HepG2 (cell line): ENCODE measurements at regions not wholly inside any gene's neighbourhood (a gene's known extent, or its start where the extent isn't known, plus 50 kb on each side); places are given as distances from the start of the nearest gene placed in this dataset.

Experiments
- ATAC-seq: fragments of 200-7000 bp; cut with Tn5 transposase; 3 replicates; pipeline ENCODE4 v1.9.1; 2020; ENCODE audit warnings: mild to moderate bottlenecking, moderate library complexity
- BruUV-seq: library from RNA; stranded (reverse); fragments of 400-500 nt; replicated peaks from 2 replicates; lab custom pipeline; 2021; lab: Mats Ljungman, UMichigan
- CTCF ChIA-PET: fragments of 300-600 bp; formaldehyde crosslinking; extraction: SDS; loops from one replicate; lab custom pipeline; 2021; ENCODE audit warnings: low total read pairs, inconsistent platforms, low intra/inter-chr PET ratio; lab: Yijun Ruan, JAX
- POLR2A ChIA-PET: fragments of 350-600 bp; sonication (Branson Sonifier 250); formaldehyde crosslinking; loops from one replicate; lab custom pipeline; 2020; ENCODE audit warnings: antibody characterized with exemption, inconsistent platforms; lab: Yijun Ruan, JAX
- DNase-seq: peaks from one replicate; pipeline ENCODE4 v3.0.0-alpha.2; 2015; ENCODE audit warnings: low spot score
- FAIRE-seq: peaks from 3 replicates; lab custom pipeline; 2011; peaks lifted over from hg19 to GRCh38; lab: Jason Lieb, UNC
- H2AFZ ChIP-seq: one replicate; pipeline ENCODE4 v1.6.1; 2011; ENCODE audit warnings: low read length, inconsistent platforms
- H3K27ac ChIP-seq: fragments of 300-600 bp; 3 replicates; pipeline ENCODE4 v1.8.0; 2011; ENCODE audit warnings: mixed run types, mild to moderate bottlenecking, mixed read lengths, low read length, inconsistent platforms; ENCODE audit not compliant: insufficient read depth; ENCODE audit errors: extremely low read length
- H3K27me3 ChIP-seq, 2 experiments: fragments of 200-600 bp in 1 of 2; 2 replicates in 1 of 2; 3 replicates in 1 of 2; pipeline versions ENCODE4 v1.6.0 to v1.8.0; 2011; ENCODE audit warnings: low read length in 2 of 2, mild to moderate bottlenecking in 2 of 2, moderate library complexity in 2 of 2, inconsistent platforms in 1 of 2; ENCODE audit not compliant: insufficient read depth in 2 of 2, control insufficient read depth in 1 of 2
- H3K36me3 ChIP-seq, 2 experiments: fragments of 200-600 bp in 1 of 2; replicated peaks in 1 of 2; 2 replicates in 1 of 2; 3 replicates in 1 of 2; pipeline versions ENCODE4 v1.5.1 to v1.8.0; 2011; ENCODE audit warnings: low read length in 2 of 2, inconsistent platforms in 1 of 2; ENCODE audit not compliant: insufficient read depth in 2 of 2, control insufficient read depth in 1 of 2
- H3K4me1 ChIP-seq: 2 replicates; pipeline ENCODE4 v1.5.1; 2012; ENCODE audit warnings: low read length, inconsistent platforms; ENCODE audit not compliant: insufficient read depth
- H3K4me2 ChIP-seq: 2 replicates; pipeline ENCODE4 v1.6.0; 2011; ENCODE audit warnings: low read depth, low read length, inconsistent platforms
- H3K4me3 ChIP-seq, 3 experiments: fragments of 200-600 bp in 1 of 3; sonication (generic), shearing (Covaris generic) in 1 of 3; replicated peaks in 1 of 3; 2 replicates each; pipeline ENCODE4 v1.5.1; 2011 to 2016; ENCODE audit warnings: low read length in 3 of 3, inconsistent platforms in 2 of 3, low read depth in 2 of 3, mild to moderate bottlenecking in 2 of 3, control low read depth in 1 of 3, mixed read lengths in 1 of 3; ENCODE audit not compliant: insufficient read depth in 1 of 3
- H3K79me2 ChIP-seq: one replicate; pipeline ENCODE4 v1.6.1; 2011; ENCODE audit warnings: low read length, inconsistent platforms; ENCODE audit not compliant: insufficient read depth
- H3K9ac ChIP-seq: 2 replicates; pipeline ENCODE4 v1.6.0; 2011; ENCODE audit warnings: mild to moderate bottlenecking, low read depth, low read length, inconsistent platforms; ENCODE audit not compliant: insufficient read depth
- H3K9me3 ChIP-seq: 2 replicates; pipeline ENCODE4 v1.5.1; 2012; ENCODE audit warnings: mild to moderate bottlenecking, low read length
- H4K20me1 ChIP-seq: 2 replicates; pipeline ENCODE4 v1.6.0; 2011; ENCODE audit warnings: inconsistent platforms, mild to moderate bottlenecking, low read length, moderate library complexity; ENCODE audit not compliant: insufficient read depth
- ATF7-NPFF ChIP-seq: sonication (generic); formaldehyde crosslinking; IDR thresholded peaks from 2 replicates; pipeline ENCODE4 v1.8.1; 2023; ENCODE audit warnings: mild to moderate bottlenecking, low read depth, missing genetic modification reagents, moderate library complexity
- KDM2A ChIP-seq: sonication (generic); formaldehyde crosslinking; IDR thresholded peaks from 2 replicates; pipeline ENCODE4 v1.4.0; 2020; ENCODE audit warnings: low read depth, missing genetic modification reagents, borderline replicate concordance
- ZNF432 ChIP-seq: sonication (generic); formaldehyde crosslinking; IDR thresholded peaks from 2 replicates; pipeline ENCODE4 v1.5.0; 2020; ENCODE audit warnings: missing genetic modification reagents, mild to moderate bottlenecking, borderline replicate concordance
- ZNF501 ChIP-seq: sonication (generic); formaldehyde crosslinking; IDR thresholded peaks from 2 replicates; pipeline ENCODE4 v1.5.1; 2020; ENCODE audit warnings: mild to moderate bottlenecking, moderate library complexity, missing genetic modification reagents
- ZNF782 ChIP-seq: sonication (generic); formaldehyde crosslinking; IDR thresholded peaks from 2 replicates; pipeline ENCODE4 v1.4.0; 2020; ENCODE audit warnings: missing genetic modification reagents, mild to moderate bottlenecking, borderline replicate concordance
- WGBS: methylation state at CpG from one replicate; pipeline ENCODE4 v1.1.6; 2017; ENCODE audit warnings: low lambda C conversion rate; 5-methylcytosine and 5-hydroxymethylcytosine counted together
- in situ Hi-C: cut with HindIII; loops from 2 replicates; pipeline ENCODE4 v1.10.0; 2017; ENCODE audit warnings: low pct_unique_long_range_greater_than_20kb; ENCODE audit not compliant: extremely low pct_ligation_motif_present
- intact Hi-C: fragments of 100-400 bp; cut with micrococcal nuclease; formaldehyde crosslinking; loops from one replicate; pipeline ENCODE4 v1.10.0; 2022; ENCODE audit not compliant: unreplicated experiment
- TF ChIP-seq, protein P1 (sequence below): sonication (generic); formaldehyde crosslinking; IDR thresholded peaks from 2 replicates; pipeline ENCODE4 v1.5.0; 2020; ENCODE audit warnings: missing genetic modification reagents, mild to moderate bottlenecking, borderline replicate concordance
- TF ChIP-seq, protein P2 (sequence below): sonication (generic); formaldehyde crosslinking; IDR thresholded peaks from 2 replicates; pipeline ENCODE4 v1.5.1; 2020; ENCODE audit warnings: missing genetic modification reagents, mild to moderate bottlenecking, borderline replicate concordance
- TF ChIP-seq, protein P3 (sequence below): fragments of 450-650 bp; IDR thresholded peaks from 2 replicates; pipeline ENCODE4 v1.6.1; 2016
- TF ChIP-seq, protein P4 (sequence below): sonication (generic); formaldehyde crosslinking; IDR thresholded peaks from 2 replicates; pipeline ENCODE4 v1.4.0; 2020; ENCODE audit warnings: low read depth, missing genetic modification reagents
- TF ChIP-seq, protein P5 (sequence below): sonication (generic); formaldehyde crosslinking; IDR thresholded peaks from 2 replicates; pipeline ENCODE4 v1.5.1; 2020; ENCODE audit warnings: missing genetic modification reagents, mild to moderate bottlenecking, borderline replicate concordance

DNA sequence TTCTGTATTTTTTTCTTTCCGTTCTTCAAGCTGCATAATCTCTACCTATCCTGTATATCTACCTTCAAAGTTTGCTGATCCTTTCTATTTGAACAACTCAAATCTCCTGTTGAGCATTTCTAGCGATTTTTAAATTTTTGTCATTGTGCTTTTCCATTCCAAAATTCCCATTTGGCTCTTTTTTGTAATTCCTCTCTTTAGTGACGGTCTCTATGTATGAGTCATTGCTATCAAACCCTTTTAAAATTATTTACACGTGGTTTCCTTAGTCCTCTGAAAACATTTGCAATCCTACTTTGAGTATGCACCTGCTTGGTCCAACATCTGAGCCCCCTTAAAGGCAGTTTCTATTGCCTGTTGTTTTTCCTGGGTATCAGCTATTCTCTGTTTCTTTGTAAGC, 100.5 kb upstream of the FOXC1 start:
- Histone ChIP-seq H3K79me2 (no peaks in the 10 kb centered on the region), H3K4me2 (no peak overlapping the region), H3K4me1 (peaks cover 11% of the 10 kb centered on the region; the same call in 1 of the 2 replicates), H3K36me3 (no peaks in the 10 kb centered on the region), H4K20me1 (no peaks in the 10 kb centered on the region), H2AFZ (no peak overlapping the region), H3K27me3 (peaks cover 0 to 33% of the 10 kb centered on the region in 2 experiments; a peak in 4 of 5 replicates), H3K9me3 (no peaks in the 10 kb centered on the region), H3K9ac (no peak overlapping the region), H3K27ac (no peak overlapping the region), H3K4me3 (no peak overlapping the region)
- 18% methylated on average over 4 of the region's 4 CpGs for WGBS
- ChIA-PET CTCF (no interaction called here), POLR2A (interaction anchor here (0.7 kb wide), 1 partner anchor 11 kb away, joined by 3 read pairs; no protein-coding TSS in a partner anchor)
- DNase-seq (no peak), FAIRE-seq (no peak), ATAC-seq (no peak)
- intact Hi-C loops = no loop called here
- BruUV-seq = no TSS peak
- TF ChIP-seq, protein P1, sequence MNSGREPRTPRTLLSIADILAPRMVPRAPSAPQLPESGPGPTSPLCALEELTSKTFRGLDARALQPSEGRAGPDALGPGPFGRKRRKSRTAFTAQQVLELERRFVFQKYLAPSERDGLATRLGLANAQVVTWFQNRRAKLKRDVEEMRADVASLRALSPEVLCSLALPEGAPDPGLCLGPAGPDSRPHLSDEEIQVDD = no peak
- TF ChIP-seq, protein P2, sequence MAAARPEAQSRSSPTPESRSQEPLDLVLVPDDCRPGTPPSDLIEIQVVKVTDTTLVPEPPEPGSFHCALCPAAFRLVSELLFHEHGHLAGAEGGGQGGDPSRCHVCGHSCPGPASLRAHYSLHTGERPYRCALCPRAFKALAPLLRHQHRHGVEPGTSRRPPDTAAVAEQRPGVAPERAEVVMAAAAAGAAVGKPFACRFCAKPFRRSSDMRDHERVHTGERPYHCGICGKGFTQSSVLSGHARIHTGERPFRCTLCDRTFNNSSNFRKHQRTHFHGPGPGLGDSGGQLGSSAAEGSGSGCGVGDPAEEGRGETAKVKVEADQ = no peak
- TF ChIP-seq ATF7-NPFF (CRISPR knock-in tag) (no peak), KDM2A (CRISPR knock-in tag) (no peak), ZNF432 (no peak), ZNF501 (no peak), ZNF782 (CRISPR knock-in tag) (0 out of 2 replicates have a peak, but pooled peaks have one; percentile 51)
- TF ChIP-seq, protein P3, sequence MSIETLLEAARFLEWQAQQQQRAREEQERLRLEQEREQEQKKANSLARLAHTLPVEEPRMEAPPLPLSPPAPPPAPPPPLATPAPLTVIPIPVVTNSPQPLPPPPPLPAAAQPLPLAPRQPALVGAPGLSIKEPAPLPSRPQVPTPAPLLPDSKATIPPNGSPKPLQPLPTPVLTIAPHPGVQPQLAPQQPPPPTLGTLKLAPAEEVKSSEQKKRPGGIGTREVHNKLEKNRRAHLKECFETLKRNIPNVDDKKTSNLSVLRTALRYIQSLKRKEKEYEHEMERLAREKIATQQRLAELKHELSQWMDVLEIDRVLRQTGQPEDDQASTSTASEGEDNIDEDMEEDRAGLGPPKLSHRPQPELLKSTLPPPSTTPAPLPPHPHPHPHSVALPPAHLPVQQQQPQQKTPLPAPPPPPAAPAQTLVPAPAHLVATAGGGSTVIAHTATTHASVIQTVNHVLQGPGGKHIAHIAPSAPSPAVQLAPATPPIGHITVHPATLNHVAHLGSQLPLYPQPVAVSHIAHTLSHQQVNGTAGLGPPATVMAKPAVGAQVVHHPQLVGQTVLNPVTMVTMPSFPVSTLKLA = peak; percentile 24; the same call in 1 of the 2 replicates
- TF ChIP-seq, protein P4, sequence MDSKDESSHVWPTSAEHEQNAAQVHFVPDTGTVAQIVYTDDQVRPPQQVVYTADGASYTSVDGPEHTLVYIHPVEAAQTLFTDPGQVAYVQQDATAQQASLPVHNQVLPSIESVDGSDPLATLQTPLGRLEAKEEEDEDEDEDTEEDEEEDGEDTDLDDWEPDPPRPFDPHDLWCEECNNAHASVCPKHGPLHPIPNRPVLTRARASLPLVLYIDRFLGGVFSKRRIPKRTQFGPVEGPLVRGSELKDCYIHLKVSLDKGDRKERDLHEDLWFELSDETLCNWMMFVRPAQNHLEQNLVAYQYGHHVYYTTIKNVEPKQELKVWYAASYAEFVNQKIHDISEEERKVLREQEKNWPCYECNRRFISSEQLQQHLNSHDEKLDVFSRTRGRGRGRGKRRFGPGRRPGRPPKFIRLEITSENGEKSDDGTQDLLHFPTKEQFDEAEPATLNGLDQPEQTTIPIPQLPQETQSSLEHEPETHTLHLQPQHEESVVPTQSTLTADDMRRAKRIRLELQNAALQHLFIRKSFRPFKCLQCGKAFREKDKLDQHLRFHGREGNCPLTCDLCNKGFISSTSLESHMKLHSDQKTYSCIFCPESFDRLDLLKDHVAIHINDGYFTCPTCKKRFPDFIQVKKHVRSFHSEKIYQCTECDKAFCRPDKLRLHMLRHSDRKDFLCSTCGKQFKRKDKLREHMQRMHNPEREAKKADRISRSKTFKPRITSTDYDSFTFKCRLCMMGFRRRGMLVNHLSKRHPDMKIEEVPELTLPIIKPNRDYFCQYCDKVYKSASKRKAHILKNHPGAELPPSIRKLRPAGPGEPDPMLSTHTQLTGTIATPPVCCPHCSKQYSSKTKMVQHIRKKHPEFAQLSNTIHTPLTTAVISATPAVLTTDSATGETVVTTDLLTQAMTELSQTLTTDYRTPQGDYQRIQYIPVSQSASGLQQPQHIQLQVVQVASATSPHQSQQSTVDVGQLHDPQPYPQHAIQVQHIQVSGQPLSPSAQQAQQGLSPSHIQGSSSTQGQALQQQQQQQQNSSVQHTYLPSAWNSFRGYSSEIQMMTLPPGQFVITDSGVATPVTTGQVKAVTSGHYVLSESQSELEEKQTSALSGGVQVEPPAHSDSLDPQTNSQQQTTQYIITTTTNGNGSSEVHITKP (CRISPR knock-in tag) = no peak
- TF ChIP-seq, protein P5, sequence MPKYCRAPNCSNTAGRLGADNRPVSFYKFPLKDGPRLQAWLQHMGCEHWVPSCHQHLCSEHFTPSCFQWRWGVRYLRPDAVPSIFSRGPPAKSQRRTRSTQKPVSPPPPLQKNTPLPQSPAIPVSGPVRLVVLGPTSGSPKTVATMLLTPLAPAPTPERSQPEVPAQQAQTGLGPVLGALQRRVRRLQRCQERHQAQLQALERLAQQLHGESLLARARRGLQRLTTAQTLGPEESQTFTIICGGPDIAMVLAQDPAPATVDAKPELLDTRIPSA (CRISPR knock-in tag) = no peak
- in situ Hi-C loops = no loop called here
